Neural cell (in vitro differentiated cells): ENCODE measurements at regions not wholly inside any gene's neighbourhood (a gene's known extent, or its start where the extent isn't known, plus 50 kb on each side); places are given as distances from the start of the nearest gene placed in this dataset.

Source experiments
- CTCF ChIP-seq: fragments of 450-650 bp; IDR thresholded peaks from 2 replicates; pipeline ENCODE4 v1.5.1; 2014; ENCODE audit warnings: antibody characterized with exemption, mild to moderate bottlenecking, moderate library complexity; ENCODE audit not compliant: poor library complexity, severe bottlenecking
- EP300 ChIP-seq: fragments of 450-650 bp; conservative IDR thresholded peaks from 2 replicates; pipeline ENCODE4 v1.6.1; 2014; ENCODE audit warnings: antibody characterized with exemption, mild to moderate bottlenecking, moderate library complexity; ENCODE audit not compliant: poor library complexity, severe bottlenecking
- EZH2 ChIP-seq: fragments of 200-600, 300-800 bp; shearing (Covaris generic), sonication (generic); IDR thresholded peaks from 2 replicates; pipeline ENCODE4 v1.6.1; 2014; ENCODE audit warnings: antibody characterized with exemption, low read length, borderline replicate concordance, mild to moderate bottlenecking; ENCODE audit not compliant: insufficient read depth, poor library complexity, severe bottlenecking
- MXI1 ChIP-seq: fragments of 450-650 bp; conservative IDR thresholded peaks from 2 replicates; pipeline ENCODE4 v1.6.1; 2014; ENCODE audit warnings: antibody characterized with exemption, mild to moderate bottlenecking; ENCODE audit not compliant: poor library complexity, severe bottlenecking
- POLR2AphosphoS5 ChIP-seq: IDR thresholded peaks from 2 replicates; pipeline ENCODE4 v1.6.1; 2012
- RAD21 ChIP-seq: fragments of 450-650 bp; conservative IDR thresholded peaks from 2 replicates; pipeline ENCODE4 v1.6.1; 2014; ENCODE audit warnings: antibody characterized with exemption, mild to moderate bottlenecking, moderate library complexity
- REST ChIP-seq: IDR thresholded peaks from 2 replicates; pipeline ENCODE4 v1.6.1; 2012; ENCODE audit warnings: borderline replicate concordance
- SMC3 ChIP-seq: fragments of 450-650 bp; conservative IDR thresholded peaks from 2 replicates; pipeline ENCODE4 v1.6.1; 2014; ENCODE audit warnings: antibody characterized with exemption, mild to moderate bottlenecking, moderate library complexity; ENCODE audit not compliant: poor library complexity
- TAF1 ChIP-seq: IDR thresholded peaks from 2 replicates; pipeline ENCODE4 v1.6.1; 2012; ENCODE audit warnings: low read depth

GRCh38 chr13:74778087-74778486 lies 643.9 kb upstream of the KLF12 start:
- TF ChIP-seq CTCF (no peak), EZH2 (no peak), RAD21 (no peak), TAF1 (no peak), POLR2AphosphoS5 (no peak), MXI1 (no peak), SMC3 (no peak), EP300 (no peak), REST (no peak)
